HG03196 (cell line): ENCODE measurements at regions not wholly inside any gene's neighbourhood (a gene's known extent, or its start where the extent isn't known, plus 50 kb on each side); places are given as distances from the start of the nearest gene placed in this dataset.

ENCODE experiments used
- ATAC-seq: cut with Tn5 transposase; IDR thresholded peaks from one replicate; pipeline ENCODE4 v1.9.1; 2021; ENCODE audit not compliant: unreplicated experiment

DNA sequence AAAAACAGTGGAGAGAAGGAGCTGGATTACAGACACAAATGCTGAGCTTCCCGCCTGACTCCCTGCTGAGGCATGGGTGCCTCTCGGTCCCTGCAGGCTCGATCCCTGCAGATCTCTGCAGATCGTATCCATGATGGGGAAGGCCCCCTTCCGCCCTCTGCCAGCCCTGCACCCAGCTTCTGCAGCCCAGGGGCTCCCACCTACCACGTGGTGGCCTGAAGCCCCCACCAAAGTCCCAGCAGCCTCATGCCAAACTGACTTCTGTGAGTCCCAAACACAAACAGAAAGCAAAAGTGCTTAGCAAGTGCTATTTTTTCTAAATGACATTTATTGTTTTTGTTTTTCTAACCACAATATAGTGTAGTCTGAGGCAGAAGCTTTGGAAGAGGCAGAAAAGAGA lies 127.1 kb upstream of the CHST15 start:
- no peak for ATAC-seq

DNA sequence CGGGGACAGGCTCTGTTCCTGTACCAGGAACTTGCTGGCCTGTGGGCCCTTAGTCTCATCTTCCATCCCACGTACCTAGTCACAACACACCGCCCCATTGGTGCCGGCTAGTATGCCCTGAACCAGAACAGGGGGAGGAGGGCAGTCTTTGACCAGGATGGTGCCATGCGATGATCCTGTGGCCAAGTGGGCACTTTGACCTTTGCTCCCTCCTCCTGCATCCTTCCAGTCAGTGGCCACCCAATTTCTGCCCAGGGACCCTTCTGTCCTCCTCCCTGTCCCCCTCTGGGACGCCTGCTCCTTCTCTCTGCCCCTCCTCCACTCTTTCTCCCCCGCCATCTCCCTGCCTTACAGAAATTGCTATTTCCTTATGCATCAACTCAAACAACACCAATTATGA lies 126.3 kb upstream of the CHST15 start:
- no peak for ATAC-seq

DNA sequence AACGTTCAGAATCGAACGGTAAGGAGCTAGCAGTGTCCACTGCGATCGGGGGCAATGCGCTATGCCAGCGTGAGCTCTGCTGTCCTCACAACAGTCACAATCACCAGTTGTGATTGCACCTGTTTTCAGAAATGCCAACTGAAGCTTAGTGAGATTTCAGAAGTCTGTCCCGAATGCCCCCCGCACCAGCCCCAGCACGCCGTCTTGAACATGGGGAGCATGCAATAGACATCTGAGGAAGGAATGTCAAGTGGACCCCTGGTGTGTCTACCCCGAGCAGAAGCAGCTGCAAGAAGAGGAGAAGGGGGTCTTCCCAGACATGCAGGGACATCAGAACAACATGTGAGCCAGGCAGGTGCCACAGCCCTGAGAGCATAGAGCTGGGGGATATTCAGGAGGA lies 125.7 kb upstream of the CHST15 start:
- ATAC-seq, result no peak

DNA sequence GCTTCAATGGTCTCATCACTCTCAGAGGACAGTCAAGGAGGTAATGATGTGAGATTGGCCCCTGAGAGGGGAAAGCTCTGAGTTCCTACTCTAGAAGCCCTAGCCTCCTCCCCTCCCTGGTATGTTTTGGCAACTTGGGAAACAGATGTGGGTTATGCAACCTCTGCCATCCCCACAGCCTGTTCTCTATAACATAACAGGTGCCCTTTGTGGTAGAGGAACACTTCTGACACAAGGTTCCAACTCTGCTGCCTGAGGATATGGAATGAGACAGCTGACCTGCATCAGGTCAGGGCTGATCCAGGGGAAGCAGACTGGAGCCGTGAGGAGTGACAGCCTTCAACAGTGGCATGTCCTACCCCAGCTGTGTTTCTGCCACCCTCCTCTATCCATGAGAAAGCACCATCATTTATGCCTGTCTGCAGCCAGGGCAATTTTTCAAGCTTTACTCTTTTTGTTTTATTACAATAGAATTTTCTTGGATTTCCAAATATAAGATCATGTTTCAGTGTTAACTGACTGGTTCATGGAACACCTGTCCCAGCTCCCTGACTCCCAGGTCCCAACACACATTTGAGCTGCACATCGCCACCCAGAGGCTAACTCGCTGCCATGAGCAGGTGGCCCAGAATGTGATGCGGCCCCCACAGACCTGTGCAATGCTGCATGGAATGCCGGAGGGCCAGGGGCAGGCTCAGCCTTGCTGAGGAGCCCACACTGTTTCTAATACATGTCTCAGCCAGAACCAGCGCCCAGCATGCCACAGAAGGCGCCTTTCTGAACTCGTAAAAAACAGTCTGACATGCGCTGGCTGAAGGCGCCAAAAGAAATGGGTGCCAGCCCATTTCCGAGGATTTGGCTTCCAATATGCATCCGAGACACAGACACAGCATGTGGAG lies 124.8 kb upstream of the CHST15 start:
- ATAC-seq, result no peak

DNA sequence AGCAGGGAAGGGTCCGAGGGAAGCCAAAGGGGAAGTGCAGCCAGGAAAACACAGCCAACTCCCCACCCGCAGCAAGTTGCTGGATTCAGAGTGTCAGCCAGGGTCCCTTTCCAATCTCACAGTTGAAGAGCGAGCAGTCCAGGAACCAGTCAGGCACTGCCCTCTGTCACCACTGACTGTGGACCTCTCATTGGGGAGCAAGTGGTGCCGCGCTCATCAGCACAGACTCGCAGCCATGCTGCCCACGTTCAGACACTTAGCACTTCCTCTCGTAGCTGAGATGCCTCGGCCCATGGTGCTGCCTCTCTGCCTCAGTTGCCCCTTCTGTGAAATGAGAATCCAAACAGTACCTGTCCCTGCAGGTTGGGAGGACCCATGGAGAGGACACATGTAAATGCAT lies 123.6 kb upstream of the CHST15 start:
- no peak for ATAC-seq

DNA sequence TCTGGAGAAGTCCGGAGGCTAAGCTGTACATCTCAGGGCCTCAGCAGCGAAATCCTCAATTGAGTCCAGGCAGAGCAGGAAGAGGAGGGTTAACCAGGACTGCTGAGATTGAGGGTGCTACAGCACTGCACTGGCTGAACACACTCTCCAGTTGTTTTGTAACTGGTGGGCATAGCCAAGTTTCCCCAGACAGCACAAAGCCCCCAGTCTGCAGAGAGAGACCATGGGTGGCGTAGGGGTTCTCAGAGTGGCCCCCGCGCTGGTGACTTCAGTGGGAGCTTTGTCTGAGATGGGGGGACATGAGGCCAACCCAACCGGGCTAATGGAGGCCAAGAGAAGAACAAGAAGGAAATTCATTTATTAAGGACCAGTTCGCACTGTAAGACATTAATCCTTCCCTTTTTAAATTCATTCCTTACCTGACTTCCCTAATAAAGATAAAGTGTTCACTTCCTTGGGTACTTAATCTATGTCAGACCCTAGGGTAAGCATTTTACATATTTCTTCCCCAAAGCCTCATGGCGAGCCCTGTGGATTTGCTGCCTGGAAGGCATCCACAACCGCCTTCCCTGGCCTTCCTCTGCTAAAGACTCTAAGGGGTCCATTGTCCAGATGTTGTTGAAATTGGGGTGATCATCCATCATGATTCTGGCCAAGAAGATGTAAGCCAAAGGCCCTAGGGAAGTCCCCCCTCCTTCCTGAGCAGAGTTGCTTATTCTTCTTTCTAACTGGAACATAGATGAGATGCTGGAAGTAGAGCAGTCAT lies 121.4 kb upstream of the CHST15 start:
- no peak for ATAC-seq

DNA sequence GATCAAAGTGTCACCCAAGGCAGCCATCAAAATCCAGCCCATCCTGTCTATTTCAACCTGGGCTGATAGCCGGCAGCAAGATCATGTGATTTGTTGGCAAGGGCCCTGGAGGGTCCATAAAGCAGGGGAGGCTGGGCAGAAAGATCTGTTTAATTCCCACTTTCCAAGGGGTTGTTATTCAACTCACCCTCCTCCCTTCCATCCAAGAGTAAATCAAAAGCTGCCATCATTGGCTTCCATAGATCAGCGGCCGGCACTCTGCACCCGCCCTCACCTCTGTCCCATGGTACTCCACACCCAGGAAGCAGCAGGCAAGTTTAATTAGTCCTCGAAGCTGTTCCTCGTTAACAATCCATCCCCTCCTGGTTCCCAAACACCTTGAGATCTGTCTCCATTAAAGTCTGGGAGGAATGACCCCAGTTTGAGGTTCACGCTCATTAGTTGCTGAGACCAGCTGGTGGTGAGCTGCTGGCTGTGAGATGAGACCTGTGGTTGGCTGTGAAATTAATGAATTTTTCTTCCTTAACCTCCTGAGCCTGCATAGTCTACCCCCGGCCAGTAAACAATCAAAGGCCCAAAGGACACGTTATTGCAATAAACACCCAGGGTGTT lies 120.6 kb upstream of the CHST15 start:
- ATAC-seq, result no peak

DNA sequence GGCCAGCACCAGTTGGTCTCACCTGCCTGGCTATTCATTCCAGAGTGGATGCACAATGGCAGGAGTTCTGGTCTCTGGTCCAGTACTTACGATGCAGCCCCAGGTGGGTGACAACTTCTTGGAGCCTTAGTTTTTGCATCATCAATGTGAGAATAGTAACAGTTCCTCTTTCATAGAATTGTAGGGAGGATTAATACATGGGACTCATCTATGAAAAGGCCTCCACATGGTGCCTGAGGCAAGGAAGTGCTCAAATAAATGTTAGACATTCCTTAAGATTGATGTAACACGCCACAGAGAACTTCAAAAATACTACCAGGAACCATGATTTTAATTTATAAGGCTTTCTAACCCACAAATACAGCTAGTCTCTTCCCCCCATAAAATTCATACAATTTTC lies 120.1 kb upstream of the CHST15 start:
- ATAC-seq, result no peak

DNA sequence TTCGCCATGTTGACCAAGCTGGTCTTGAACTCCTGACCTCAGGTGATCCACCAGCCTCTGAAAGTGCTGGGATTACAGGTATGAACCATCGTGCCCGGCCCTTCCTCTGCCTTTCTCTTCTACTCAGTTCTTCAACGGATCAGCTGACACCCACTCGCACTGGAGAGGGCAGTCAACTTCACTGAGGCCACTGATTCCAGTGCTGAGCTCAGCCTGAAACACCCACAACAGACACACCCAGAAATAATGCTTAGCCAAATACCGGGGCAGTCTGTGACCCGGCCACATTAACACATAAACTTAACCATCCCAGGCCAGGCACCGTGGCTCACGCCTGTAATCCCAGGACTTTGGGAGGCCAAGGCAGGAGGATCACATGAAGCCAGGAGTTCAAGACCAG lies 119.3 kb upstream of the CHST15 start:
- ATAC-seq, result no peak

DNA sequence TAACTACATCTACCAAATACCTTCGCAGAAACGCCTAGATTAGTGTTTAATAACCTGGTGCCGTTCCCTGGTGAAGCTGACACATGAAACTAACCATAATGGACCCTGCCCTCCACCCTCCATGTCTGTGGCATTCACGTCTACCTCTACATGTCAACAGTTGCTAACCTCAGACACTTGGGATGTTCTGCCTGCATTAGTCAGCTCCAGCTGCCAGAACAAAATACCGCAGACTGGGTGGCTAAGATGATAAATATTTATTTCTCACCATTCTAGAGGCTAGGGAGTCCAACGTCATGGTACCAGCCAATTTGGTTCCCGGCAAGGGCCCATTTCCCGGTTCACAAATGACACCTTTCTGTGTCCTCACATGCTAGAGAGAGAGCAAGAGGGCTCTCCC lies 118.5 kb upstream of the CHST15 start:
- no peak for ATAC-seq

DNA sequence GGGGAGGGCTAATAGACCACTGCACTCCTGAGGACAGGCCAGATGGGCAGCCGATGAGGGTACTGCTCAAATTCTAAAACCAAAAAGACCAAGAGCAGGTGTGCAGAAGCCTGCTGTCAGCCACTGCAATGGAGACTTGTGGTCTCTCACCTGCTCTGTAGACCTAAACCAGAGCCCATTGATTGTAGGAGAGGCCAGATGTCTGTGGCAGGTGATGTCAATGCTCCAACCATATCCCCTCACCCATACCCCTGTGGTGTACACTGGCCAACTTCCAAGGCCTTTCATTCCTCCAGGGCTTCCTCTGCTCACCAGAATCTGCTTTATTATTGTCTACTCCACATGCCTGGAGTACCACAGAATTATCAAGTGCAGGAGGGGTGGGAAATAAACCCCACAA lies 116.9 kb upstream of the CHST15 start:
- ATAC-seq, result no peak

DNA sequence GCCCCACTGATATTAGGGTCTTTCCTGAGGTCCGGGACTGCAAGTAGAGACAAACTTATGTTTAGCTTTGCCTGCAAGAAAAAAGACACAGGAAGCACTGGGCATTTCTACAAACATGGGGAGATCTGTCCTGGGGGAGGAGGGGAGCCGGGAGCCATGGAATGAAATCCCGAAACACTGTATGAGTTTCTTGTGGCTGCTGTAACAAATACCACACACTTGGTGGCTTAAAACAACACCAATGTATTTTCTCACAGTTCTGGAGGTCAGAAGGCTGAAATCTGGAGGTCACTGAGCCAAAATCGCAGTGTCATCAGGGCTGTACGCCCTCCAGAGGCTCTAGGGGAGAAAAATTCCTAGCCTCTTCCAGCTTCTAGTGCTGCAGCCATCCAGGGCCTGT lies 114.0 kb upstream of the CHST15 start:
- ATAC-seq, result no peak

DNA sequence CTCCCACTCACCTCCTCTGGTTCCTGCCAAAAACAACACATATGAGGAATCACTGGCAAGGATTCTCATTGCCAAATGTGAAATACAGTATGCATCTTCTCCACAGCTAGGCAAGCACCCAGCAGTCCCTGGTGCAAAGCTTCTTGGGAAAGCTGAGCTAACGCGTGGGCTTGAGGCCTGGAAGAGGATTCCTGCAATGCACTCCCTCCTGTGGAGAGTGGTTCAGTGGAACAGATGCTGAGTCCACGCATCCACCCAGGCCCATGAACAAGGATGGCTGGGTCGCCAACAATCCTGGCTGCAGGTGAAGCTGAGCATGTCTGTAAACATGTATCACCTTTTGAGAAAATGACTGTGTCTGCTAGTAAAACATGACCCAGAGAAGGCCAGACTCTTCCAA lies 113.2 kb upstream of the CHST15 start:
- ATAC-seq, result no peak

DNA sequence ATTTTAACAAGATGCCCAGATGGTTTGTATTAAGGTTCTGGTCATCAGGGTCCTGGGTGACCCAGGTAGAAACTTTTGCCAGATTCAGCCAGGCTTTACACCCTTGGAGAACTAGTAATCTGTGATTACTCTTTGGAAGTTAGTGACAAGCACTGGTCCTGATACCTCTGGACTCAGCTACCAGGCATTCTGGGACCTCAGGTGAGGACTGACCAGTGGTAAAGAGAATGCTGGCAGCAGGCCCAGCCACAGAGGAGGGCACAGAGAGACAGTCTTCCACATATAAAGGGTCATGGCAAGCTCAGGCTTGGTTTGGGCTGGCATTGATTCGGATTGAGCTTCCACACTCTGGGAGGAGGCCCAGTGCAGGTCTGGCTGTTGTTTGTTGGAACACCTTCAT lies 112.0 kb upstream of the CHST15 start:
- ATAC-seq, result no peak

DNA sequence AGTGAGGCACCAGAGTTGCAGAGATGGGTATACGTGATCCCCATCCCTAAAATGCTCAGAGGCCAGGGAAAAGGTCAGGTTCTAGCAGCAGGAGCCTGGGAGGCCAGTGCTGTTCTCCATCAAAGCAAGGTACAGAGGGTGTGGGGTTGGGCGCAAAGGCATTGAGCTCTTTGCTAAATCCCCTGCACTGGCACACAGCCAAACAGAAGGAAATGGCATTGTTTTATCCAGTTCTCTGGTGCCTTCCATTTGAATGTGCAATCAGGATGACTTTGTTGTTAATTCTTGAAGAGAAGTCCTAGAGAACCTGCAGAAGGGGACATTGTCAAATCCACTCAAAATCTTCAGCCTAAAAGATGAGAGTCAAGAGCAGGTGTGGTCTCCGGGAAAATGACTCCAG lies 111.3 kb upstream of the CHST15 start:
- no peak for ATAC-seq

DNA sequence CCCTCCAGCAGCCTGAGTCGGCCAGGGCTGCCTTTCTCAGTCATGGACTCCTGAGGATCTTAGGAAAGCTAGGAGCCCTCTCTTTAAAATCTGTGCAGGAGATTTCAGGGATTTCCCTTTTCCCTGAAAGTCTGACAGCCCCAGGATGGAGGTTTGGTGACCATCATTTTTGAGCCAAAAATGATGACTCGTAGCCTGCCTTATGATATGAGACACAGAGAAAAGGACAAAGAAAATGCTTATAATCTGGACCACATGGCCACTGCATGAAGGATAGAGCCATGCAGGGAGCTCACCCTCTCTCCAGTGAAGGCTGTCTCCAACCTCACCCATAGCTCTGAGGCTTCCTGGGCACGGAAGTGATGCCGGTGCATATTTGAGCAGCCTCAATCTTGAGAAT lies 106.6 kb upstream of the CHST15 start:
- no peak for ATAC-seq

DNA sequence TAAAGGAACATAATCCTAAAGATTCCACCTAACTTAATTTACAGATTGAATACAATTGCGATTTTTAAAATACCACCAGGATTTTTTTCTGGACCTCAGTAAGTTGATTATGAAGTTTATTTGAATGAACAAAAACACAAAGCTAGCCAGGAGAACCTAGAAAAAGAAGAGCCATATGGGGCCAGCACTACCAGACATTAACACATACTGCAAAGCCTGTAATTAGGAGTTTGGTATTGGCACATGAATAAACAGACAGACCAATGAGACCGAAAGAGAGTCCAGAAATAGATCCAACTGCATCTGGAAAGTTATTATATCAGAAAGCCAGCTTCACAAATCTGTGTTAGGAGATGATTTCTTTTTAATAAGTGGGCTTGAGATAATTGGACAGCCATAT lies 105.5 kb upstream of the CHST15 start:
- no peak for ATAC-seq

DNA sequence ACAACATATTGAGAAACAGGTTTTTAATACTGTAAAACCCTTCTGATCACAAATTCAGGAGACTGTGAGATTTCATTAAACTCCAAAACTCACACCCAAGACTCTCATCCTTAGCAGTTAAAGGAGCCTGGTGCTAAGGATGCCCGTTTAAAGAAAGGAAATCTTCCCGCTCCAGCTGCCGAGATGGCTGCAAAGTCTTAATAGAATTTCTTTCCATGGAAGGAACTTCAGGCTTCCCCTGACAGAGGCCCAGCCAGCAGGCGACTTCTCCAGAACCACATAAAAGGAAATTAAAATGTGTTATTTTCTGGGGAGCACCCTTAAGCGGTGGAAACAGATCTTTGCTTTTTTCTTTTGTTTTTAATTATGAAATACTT lies 104.7 kb upstream of the CHST15 start:
- no peak for ATAC-seq

DNA sequence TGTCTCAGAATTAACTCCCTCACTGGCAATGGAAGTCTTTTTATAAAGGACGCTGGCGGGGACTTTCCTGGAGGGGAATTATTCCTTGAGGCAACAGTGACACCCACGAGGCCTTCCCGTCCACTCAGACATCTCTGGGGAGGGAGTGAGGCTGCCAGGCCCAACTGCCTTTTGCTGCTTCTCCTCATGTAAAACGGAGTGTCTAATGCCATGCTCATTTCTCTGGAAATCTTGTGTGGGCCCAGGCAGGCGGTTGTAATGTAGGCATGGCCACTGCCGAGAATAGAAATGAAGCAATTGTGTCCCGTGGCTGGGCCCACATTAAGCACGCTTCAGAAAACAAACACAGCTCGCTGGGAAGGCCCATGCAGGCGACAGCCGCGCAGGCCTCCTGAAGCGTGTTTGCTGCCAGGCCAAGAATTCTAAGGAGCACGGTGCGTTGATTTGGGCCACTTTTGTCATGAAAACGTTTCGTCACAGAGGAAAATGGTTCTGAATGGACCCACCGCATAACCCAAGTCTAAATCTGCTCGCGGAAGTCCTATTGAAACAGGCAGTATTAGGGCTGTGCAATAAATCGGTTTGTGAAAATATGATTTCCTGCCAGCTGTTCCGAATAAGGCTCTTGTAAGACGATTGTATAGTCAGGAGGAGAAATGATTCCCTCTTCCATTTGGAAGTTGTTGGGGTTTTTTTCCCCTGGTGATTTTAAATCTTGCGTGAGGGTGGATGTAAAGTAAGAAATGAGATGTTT lies 104.2 kb upstream of the CHST15 start:
- no peak for ATAC-seq

DNA sequence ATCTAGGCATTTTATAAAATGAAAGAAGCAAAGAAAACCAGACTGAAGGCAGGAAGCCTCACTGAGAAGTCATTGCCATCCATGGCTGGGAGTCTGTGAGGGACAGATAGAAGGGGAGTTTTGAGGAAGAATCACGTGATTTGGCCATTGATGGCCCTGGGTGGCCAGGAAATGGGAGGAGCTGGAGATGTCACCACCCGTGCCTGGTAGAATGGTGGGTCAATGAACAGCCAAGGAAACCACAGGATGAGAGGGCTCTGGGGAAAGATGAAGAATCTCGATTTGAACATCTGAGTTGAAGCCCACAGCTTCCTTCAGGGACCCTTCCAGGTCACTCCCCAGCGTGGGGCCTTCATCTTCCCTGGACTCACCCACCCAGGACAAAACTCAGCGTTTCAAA lies 103.3 kb upstream of the CHST15 start:
- ATAC-seq, result no peak

DNA sequence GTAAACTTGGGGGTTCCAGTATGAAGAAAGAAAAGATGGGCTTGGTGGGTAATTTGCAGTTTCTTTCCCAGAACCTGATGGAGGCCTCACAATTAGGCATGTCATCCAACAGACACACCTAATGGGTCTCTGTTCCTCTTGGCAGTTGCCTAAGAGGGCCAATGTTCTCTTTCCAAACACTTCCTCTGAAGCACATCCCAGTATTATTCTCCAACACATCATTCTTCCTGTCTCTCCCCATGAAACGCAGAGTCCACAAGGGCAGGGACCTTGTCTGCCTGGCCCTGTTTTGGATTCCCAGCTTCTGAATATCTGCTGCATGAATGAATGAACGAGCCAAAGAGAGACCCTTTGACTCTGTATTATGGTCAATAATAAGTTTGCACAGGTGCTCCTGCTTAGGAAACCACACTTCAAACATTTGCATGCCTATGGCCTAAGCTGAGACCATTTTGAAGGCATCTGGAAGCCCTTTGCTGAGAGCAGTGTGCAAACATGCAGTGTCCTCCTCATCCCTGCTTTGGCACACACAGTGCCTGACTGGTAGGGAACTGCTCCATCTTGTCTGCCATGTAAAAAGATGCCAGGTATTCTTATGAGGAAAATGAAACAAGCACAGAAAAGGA lies 100.9 kb upstream of the CHST15 start:
- ATAC-seq, result no peak
